Neural progenitor cell (in vitro differentiated cells): ENCODE measurements at regions not wholly inside any gene's neighbourhood (a gene's known extent, or its start where the extent isn't known, plus 50 kb on each side); places are given as distances from the start of the nearest gene placed in this dataset.

Experiments used
- DNase-seq: peaks from one replicate; pipeline ENCODE4 v3.0.0-alpha.2; 2016; ENCODE audit warnings: low spot score
- H2AFZ ChIP-seq: fragments of 200-600 bp; sonication (generic); replicated peaks from 2 replicates; pipeline ENCODE4 v1.6.1; 2016; ENCODE audit warnings: antibody characterized with exemption
- H3F3A ChIP-seq: fragments of 200-600 bp; sonication (generic); 2 replicates; pipeline ENCODE4 v1.6.1; 2016; ENCODE audit warnings: antibody characterized with exemption, low read depth
- H3K27ac ChIP-seq: fragments of 200-600 bp; sonication (generic); 2 replicates; pipeline ENCODE4 v1.5.1; 2016; ENCODE audit warnings: mild to moderate bottlenecking
- H3K27me3 ChIP-seq: fragments of 200-600 bp; sonication (generic); 2 replicates; pipeline ENCODE4 v1.6.1; 2016; ENCODE audit warnings: mild to moderate bottlenecking, moderate library complexity
- H3K36me3 ChIP-seq: fragments of 200-600 bp; sonication (generic); 2 replicates; pipeline ENCODE4 v1.5.1; 2016
- H3K4me1 ChIP-seq: fragments of 200-600 bp; sonication (generic); 2 replicates; pipeline ENCODE4 v1.6.1; 2016; ENCODE audit warnings: mixed run types
- H3K4me2 ChIP-seq: fragments of 200-600 bp; sonication (generic); 2 replicates; pipeline ENCODE4 v1.6.1; 2016
- H3K4me3 ChIP-seq: fragments of 200-600 bp; sonication (generic); 2 replicates; pipeline ENCODE4 v1.5.1; 2016
- H3K79me2 ChIP-seq: fragments of 200-600 bp; sonication (generic); 2 replicates; pipeline ENCODE4 v1.6.1; 2016; ENCODE audit warnings: low read depth
- H3K9ac ChIP-seq: fragments of 200-600 bp; sonication (generic); 2 replicates; pipeline ENCODE4 v1.6.1; 2016
- H3K9me3 ChIP-seq: fragments of 200-600 bp; sonication (generic); 2 replicates; pipeline ENCODE4 v1.5.1; 2016; ENCODE audit warnings: low read depth
- H4K20me1 ChIP-seq: fragments of 200-600 bp; sonication (generic); 2 replicates; pipeline ENCODE4 v1.6.1; 2016; ENCODE audit warnings: low read depth
- H3K27ac Mint-ChIP-seq: 3 replicates; pipeline ENCODE4 v1.8.0; 2021; ENCODE audit warnings: mixed read lengths
- H3K27me3 Mint-ChIP-seq: 2 replicates; pipeline ENCODE4 v1.8.0; 2022; ENCODE audit warnings: low read depth, mild to moderate bottlenecking, inconsistent platforms, moderate library complexity, mixed read lengths; ENCODE audit not compliant: insufficient read depth
- H3K36me3 Mint-ChIP-seq: 3 replicates; pipeline ENCODE4 v1.8.0; 2021; ENCODE audit warnings: mixed read lengths
- H3K4me1 Mint-ChIP-seq: 3 replicates; pipeline ENCODE4 v1.8.0; 2021; ENCODE audit warnings: mixed read lengths
- H3K4me3 Mint-ChIP-seq: 3 replicates; pipeline ENCODE4 v1.8.0; 2021; ENCODE audit warnings: mild to moderate bottlenecking, moderate library complexity, mixed read lengths
- H3K9me3 Mint-ChIP-seq: 3 replicates; pipeline ENCODE4 v1.8.0; 2020; ENCODE audit warnings: mixed read lengths
- CTCF ChIP-seq: fragments of 200-600 bp; sonication (generic); IDR thresholded peaks from 2 replicates; pipeline ENCODE4 v1.5.1; 2017; ENCODE audit warnings: antibody characterized with exemption, mild to moderate bottlenecking
- EZH2 ChIP-seq: fragments of 200-600 bp; sonication (generic); IDR thresholded peaks from 2 replicates; pipeline ENCODE4 v1.6.1; 2017; ENCODE audit warnings: antibody characterized with exemption, mild to moderate bottlenecking, moderate library complexity
- EZH2phosphoT487 ChIP-seq: fragments of 200-600 bp; sonication (generic); IDR thresholded peaks from 2 replicates; pipeline ENCODE4 v1.6.1; 2017; ENCODE audit warnings: antibody characterized with exemption

GRCh38 chr16:64398793-64399192 lies 723.1 kb downstream of the CDH11 start:
- no peaks in the 10 kb centered on the region for H3K27me3 ChIP-seq
- Mint-ChIP-seq H3K9me3 (no peaks in the 10 kb centered on the region), H3K27me3 (no peaks in the 10 kb centered on the region), H3K4me3 (no peak overlapping the region), H3K27ac (no peak overlapping the region), H3K36me3 (no peaks in the 10 kb centered on the region), H3K4me1 (no peaks in the 10 kb centered on the region)
- no peak overlapping the region for H2AFZ ChIP-seq
- H3K9me3 ChIP-seq: no peaks in the 10 kb centered on the region
- no peak for DNase-seq
- H3K36me3 ChIP-seq: no peaks in the 10 kb centered on the region
- no peaks in the 10 kb centered on the region for H3K79me2 ChIP-seq
- no peaks in the 10 kb centered on the region for H3K4me1 ChIP-seq
- H3K27ac ChIP-seq: no peak overlapping the region
- H4K20me1 ChIP-seq: no peaks in the 10 kb centered on the region
- no peak for TF ChIP-seq EZH2phosphoT487
- no peak for TF ChIP-seq CTCF
- no peak overlapping the region for H3K9ac ChIP-seq
- no peak overlapping the region for H3K4me3 ChIP-seq
- no peak overlapping the region for H3K4me2 ChIP-seq
- no peaks in the 10 kb centered on the region for H3F3A ChIP-seq

- TF ChIP-seq EZH2phosphoT487 (no peak), EZH2 (no peak), CTCF (no peak)
- Mint-ChIP-seq H3K27ac (no peak overlapping the region), H3K27me3 (no peaks in the 10 kb centered on the region), H3K4me3 (no peak overlapping the region), H3K4me1 (no peaks in the 10 kb centered on the region), H3K9me3 (no peaks in the 10 kb centered on the region), H3K36me3 (no peaks in the 10 kb centered on the region)
- DNase-seq: no peak
- H3K9me3 ChIP-seq: no peaks in the 10 kb centered on the region
- no peak overlapping the region for H3K4me2 ChIP-seq
- H3F3A ChIP-seq: no peaks in the 10 kb centered on the region
- H3K27ac ChIP-seq: no peak overlapping the region
- H3K36me3 ChIP-seq: no peaks in the 10 kb centered on the region
- no peak overlapping the region for H2AFZ ChIP-seq
- no peaks in the 10 kb centered on the region for H4K20me1 ChIP-seq
- no peaks in the 10 kb centered on the region for H3K79me2 ChIP-seq
- no peak overlapping the region for H3K4me3 ChIP-seq
- H3K9ac ChIP-seq: no peak overlapping the region
- no peaks in the 10 kb centered on the region for H3K27me3 ChIP-seq
- H3K4me1 ChIP-seq: no peaks in the 10 kb centered on the region
These were observed 723.8 kb downstream of the CDH11 start for GRCh38 chr16:64397945-64398508.

GRCh38 chr16:64397042-64397441 lies 724.8 kb downstream of the CDH11 start:
- H3K4me1 ChIP-seq: no peaks in the 10 kb centered on the region
- TF ChIP-seq EZH2phosphoT487 (no peak), EZH2 (no peak), CTCF (no peak)
- H3K4me3 ChIP-seq: no peak overlapping the region
- H3K27me3 Mint-ChIP-seq: no peaks in the 10 kb centered on the region
- no peak overlapping the region for H2AFZ ChIP-seq
- H3K4me2 ChIP-seq: no peak overlapping the region
- no peaks in the 10 kb centered on the region for H3K27me3 ChIP-seq
- no peaks in the 10 kb centered on the region for H3K79me2 ChIP-seq
- H3K4me3 Mint-ChIP-seq: no peak overlapping the region
- DNase-seq: no peak
- H3K36me3 ChIP-seq: no peaks in the 10 kb centered on the region
- no peaks in the 10 kb centered on the region for H3K4me1 Mint-ChIP-seq
- no peaks in the 10 kb centered on the region for H3K9me3 ChIP-seq
- no peak overlapping the region for H3K9ac ChIP-seq
- H3K27ac ChIP-seq: no peak overlapping the region
- no peaks in the 10 kb centered on the region for H3K36me3 Mint-ChIP-seq
- H4K20me1 ChIP-seq: no peaks in the 10 kb centered on the region
- H3F3A ChIP-seq: no peaks in the 10 kb centered on the region
- H3K9me3 Mint-ChIP-seq: no peaks in the 10 kb centered on the region
- H3K27ac Mint-ChIP-seq: no peak overlapping the region
